Hindlimb muscle (tissue), 1 donor: ENCODE measurements at regions not wholly inside any gene's neighbourhood (a gene's known extent, or its start where the extent isn't known, plus 50 kb on each side); places are given as distances from the start of the nearest gene placed in this dataset.
"Not testable (repeated sequence)": the region's sequence is repeated elsewhere in the genome, so short reads cannot be mapped to it uniquely, and the experiment has no call there.

ENCODE experiments used
- DNase-seq: peaks from one replicate; pipeline ENCODE4 v3.0.0-alpha.2; 2013

DNA sequence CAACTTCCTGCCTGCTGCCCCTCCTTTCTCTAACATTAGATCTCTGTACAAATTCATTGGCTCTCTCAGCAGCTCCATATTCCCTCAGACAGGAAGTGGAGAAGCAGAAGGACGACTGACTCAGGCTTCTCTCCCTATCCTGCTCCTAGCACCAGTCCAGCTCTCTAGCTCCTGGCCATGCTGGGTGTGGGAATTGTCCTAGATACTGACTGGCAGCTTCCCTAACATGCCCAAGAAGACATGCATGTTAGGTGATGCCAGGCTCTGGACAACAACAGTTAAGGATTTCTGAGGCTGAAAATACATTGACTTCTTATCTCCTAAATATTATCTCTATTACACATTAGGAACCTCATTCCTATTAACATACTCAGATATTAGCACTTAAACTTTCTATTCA lies 292.9 kb downstream of the IKZF2 start:
- DNase-seq, result no peak

DNA sequence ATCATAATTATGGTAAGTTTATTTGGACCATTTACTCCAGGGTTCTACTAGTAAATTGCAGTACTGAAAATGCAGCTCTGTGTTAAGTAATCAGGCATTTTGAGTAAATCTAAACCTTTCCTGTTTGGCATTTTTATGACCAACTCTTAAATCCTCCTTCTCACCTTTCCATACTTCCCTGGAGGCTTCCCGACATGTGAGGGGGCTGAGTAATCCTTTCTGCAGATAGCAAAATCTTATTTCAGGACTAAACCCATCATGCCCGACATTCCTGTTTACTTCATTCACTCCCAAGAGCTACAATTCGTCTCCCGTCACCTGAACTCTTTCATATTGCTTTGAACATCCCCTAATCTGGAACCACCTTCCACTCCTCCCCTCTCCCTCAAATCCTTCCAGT lies 296.6 kb downstream of the IKZF2 start:
- DNase-seq, result no peak

DNA sequence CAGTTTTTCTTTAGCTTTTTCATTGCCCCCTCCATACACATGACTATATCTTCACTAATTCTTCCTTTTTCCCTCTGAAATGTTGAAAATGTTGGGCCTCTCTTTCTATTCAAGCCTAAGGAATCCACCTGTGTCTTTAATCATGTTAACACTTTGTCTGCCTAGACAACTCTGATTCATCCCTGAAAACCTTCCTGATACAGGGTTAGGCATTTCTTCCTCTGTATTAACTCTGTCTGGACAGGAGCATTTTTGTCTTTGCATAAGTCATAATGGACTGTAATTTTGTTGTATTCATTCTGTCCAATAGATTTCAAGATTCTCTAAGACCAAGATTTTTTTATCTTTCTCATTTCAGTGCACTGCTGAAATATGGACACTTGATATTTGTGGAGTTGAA lies 297.3 kb downstream of the IKZF2 start:
- DNase-seq, result no peak

DNA sequence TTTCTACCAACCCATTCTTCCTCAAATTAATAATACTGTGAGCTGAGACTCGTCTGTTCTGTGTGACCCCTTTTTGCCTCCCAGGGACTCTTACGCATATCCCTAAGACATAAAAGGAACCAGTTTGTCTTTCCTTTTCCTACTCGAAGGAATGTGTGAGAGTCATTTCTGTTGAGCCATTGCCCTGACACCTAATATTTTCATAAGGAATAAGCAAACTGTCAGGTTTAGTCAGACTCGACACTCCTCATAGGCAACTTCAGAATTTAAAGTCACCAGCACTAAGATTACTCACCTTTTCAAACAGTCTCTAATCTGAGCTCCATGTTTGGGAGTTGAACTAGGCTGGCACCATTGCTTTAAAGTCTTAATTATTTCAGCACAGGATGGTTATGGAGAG lies 305.5 kb downstream of the IKZF2 start:
- no peak for DNase-seq

DNA sequence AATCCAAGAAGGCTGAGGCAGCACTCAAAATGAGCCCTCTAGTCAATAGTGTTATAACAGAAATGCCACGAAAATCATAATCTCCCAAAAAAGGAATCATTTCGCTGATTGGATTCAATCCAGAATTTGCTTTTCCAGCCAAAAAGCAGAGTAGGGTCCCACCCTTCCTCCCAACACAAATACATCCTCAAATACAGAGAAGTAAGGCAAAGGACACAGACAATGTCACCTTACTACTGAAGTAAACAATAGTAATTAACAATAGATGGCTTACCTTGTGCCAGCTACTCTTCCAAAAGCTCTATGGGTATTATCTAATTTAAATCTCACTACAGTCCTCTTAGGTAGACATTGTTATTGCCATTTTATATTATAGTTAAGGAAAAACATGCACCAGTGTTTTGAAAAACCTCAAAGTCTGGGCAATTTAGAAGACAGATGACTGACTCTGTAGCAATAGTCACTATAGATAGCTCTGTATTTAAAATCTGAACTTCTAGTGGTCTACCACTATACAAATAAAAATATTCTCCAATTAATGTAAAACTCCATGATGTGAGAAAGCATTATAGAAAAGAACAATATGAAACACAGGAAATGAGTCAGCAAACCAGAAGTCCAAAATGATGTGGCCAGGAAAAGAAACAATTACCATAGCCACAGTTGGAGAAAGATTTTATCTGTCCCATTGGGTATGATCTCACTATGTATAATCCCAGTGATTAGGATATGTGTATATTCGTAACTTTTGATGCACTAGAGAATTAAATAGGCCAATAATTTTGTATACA lies 305.0 kb upstream of the ERBB4 start:
- DNase-seq, result no peak

DNA sequence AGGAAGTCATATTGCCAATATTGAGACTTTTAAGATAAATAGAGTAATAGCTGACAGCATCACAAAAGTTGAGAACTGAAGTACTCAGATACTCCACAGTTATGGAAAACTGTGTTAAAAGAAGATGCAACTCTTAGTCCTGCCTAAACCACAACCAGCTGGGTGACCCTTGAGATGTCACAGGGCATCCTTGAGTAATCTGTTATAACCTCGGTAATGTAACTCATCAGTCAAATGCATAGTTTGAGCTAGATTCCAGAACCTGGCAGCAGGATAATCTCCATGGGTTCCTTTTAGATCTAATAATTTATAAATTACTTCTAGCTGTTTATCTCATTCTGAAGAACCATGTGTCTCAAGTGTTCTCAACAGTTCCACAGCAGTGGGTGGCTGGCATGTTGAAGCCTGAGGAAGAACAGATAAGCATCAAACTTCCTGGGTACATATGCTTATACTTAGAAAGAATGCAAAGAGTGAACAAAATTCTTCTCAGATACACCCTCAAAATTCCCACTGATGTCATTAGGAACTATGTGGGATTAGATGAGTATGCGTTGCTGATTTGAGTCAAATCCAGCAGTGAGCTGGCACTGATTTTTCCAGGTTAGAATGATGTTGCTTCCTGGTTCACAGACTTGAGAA lies 304.1 kb upstream of the ERBB4 start:
- DNase-seq, result no peak

DNA sequence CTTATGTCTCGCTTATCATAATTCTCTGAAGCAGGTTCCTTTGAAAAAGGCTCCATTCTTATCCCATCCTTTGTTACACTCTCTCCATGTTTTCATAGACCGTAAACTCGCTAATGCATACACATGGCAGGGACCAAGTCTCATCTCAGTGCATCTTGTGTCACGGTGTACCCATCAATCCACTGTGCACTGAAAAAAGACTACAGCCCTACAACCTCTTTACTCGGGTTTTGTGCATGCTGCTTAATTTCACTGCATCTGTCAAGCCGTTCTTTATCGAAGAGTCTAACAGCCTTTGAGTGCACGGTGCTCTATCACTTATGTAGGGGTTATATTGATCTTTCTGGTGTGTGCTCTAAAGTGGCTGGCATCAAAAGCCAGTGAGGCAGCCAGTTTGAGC lies 302.9 kb upstream of the ERBB4 start:
- no peak for DNase-seq

DNA sequence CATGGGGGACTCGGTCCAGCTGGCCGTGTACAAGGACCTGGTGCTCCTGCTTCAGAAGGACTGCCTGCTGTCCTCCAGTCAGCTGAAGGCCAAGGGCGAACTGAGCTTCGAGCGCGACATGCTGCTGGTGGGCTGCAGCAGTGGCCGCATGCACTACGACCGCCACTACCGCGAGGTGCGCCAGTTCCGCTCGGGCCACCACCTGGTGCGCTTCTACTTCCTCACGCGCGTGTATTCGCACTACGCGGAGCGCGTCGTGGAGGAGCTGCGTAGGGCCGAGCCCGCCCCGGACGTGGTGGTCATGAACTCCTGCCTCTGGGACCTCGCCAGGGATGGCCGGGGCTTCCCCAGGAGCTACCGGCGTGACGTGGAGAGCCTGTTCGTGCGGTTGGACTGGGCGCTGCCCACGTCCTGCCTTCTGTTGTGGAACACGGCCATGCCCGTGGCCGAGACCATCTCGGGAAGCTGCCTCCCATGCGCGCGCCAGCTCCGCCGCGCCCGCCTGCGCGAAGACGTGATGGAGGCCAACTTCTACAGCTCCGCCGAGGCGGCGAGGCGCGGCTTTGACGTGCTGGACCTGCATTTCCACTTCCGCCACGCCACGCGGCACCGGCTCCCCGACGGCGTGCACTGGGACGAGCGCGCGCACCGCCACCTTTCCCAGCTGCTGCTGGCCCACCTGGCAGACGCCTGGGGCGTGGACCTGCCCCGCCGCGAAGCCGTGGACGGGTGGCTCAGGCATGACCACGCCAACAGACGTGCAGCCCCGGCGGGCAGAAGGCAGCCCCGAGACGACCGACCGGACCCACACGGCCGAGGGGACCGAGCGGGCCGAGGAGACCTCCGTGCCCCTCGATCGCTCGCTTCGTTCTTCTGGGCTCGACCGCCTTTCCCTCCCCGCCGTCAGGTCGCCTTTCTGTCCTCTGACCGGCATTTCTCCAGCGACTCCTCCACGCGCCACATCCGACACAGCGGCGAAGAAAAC lies 293.9 kb upstream of the ERBB4 start:
- DNase-seq, result no peak

DNA sequence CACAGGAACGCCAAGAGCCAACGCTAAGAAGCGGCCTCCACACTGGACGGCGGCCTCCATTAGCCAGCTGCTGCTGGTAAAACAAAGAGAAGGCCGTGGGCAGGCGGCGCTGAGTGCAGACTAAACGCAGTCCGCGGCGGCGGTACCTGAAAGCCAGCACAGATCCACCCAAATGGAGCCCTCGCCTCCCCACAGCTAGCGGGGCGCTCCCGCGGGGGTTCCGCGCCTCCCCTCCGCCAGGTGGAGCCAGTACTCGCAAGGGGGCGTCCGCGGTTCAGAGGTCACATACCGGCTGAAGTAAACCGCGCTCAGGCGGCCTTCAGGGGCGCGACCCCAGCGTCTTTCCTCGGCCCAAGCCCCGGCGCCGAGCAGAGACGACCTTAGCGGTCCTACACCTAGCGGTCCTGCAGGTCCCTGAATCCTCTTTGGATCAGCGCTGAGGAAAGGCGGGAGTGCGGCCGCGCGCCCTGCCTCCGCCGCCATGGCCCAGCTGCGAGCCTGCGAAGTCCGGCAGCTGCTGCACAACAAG lies 293.1 kb upstream of the ERBB4 start:
- DNase-seq, result no peak

DNA sequence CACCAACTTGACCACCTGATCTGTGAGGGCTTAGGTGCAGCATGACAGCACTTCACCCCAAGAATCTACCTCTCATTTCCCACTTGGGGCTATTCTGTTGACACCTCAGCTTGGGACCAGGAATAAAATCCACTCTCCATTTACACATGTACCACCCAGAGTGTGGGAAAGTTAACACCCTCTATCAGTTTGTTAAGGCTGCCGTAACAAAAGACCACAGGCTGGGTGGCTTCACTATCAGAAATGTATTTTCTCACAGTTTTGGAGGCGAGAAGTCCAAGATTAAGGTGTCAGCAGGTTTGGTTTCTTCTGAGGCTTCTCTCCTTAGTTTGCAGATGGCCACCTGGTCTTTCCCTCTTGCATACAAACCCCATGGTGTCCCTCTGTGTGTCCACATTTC lies 277.7 kb upstream of the ERBB4 start:
- DNase-seq, result no peak

DNA sequence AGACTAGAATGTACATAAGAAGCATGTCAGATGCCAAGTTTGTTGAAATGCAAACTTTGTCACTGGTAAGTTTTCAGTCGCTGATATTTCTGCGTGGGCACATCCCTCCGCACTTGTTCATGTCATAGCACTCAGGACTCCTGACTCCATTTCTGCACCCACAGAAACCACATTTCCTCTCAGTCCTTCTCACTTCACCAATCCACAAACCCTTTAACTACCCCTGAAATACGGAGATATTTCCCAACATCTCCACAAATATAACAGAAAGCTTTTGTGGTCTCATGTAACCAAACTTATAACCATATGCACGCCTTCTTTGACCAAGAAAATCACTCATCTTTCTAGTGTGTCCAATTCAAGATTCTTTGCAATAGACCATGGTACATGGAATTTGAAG lies 276.9 kb upstream of the ERBB4 start:
- no peak for DNase-seq

DNA sequence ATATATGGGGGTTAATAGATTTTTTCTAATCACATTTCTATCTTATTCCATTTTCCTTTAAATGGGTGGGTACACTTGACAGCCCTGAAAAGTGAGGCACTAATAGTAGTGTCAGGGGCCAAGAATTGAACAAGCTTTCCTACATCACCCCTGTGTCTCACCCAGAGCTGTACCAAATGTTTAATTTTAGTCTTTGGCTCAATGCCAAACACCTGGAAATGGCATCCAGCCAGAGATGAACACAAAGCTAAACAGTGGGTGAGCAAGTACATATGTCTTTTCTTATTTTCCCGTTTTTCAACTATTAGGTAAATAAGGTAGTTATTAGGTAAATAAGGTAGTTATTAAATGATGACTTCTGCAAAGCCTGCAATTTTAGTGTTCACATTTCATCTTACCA lies 276.3 kb upstream of the ERBB4 start:
- DNase-seq, result no peak

DNA sequence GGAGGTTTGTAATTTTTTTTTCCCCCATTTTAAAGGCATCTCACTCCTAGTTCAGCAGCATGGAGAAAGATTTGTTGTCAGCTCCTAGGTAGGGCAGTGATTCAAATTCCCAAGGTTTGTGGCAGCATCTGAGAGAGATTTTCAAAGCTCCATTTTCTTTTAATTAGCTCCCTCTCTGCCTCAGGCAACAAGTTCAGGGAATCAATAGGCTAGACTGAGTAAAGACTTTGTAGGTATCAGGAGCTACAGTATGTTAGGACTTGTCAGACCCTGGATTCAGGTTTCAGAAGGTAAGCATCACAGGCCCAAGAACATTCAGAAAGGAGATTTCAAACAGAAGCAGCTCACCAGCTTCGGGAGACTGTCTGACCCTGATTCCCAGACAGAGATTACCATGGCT lies 273.3 kb upstream of the ERBB4 start:
- no peak for DNase-seq

DNA sequence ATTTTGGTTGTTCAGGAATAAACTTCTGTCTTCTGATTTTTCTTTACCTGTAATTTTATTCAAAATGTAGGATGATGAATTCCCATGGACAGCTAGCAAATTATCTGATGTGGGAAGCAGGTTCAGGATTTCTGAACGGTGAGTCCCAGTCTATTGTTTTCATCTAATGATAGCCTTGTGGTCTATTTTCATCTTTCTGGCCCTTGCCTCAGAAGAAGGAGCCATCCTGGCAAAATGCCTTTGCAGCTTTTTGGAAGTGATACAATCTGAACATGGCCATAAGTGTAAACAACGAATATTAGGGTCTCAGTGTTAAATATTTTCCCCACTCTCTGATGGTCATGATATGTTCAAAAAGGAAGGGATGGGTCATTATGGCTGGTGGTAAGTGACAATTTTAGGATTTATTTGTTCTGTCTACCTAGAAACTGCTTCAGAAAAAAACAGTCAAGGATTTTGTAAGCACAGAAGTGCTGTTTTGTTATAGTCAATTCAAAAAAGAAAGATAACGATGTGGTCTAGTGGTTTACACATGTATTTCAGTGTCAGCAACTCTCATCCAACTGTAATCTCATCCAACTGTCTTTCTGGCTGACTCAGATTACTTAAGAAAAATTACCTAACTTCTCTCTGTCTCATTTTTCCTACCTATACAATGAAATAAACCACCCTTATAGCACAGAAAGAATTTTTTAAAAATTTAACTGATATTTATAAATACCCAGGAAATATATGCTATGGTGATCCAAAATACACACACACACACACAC lies 272.6 kb upstream of the ERBB4 start:
- DNase-seq, result no peak

DNA sequence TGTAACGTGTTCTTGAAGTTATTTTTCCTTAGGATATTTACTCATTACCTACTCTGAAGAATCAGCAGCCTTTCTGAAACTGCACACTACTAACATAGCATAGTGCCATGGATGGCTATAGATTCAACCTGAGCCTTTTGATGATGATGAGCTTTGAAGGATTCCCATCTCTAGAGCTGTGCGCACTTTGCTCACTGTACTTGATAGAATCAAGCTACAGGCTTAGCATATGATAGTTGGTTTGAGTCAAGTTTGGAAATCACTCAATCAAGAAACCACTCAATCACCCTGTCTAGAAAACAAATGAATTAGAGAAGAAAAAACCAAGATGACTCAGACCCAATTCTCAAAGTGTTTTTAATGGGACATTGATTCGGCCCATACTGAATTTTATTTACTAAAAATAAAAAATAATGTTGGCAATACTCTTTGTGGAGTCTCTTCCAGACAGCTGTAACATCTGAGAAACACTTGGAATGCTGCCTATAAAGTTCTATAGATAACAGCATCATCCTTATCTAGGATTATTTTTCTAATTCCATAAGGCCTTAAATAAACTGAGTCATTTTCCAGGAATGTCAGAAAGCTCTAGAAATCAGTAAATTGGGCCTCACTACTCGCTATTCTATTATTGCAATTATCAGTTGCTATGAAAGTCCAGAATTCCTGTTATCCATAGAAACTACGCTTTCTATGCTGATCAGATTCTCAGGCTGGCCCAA lies 259.0 kb upstream of the ERBB4 start:
- DNase-seq, result no peak

DNA sequence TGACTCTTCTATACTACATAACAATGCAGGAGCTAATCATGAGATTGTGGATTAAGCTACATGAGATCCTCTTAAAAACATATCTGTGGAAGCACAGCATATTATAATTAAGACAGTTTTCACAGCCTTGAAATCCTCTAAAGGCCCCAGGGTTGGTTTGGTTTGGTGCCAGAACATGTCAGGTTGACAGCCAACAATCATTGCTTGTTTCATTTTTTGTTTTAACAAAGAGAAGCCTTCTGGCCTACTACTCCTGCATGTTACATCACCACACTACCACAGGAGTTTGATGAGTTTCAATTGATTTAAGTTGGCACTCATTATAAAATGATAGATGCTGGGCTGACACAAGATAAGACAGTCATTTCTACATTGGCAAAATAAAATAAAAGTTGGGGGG lies 255.9 kb upstream of the ERBB4 start:
- DNase-seq, result no peak

DNA sequence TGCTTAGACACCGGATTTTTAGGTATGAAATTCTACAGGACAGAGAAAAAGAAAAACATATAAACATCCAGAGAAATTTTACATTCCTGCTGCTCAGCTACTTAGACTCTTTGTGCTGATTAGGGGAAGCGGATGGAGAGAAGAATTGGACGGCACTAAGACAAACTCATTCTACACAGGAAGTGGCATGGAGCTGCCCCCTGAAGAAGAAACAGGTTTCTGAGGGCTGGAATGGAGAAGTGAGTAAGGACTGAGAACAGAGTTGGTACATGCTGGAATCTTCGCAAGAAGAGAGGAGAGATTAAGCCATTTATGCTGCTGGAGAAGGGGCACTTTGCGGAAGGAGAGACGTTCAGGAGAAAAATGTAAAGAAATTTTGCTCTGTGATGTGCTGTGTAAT lies 253.0 kb upstream of the ERBB4 start:
- DNase-seq, result no peak

DNA sequence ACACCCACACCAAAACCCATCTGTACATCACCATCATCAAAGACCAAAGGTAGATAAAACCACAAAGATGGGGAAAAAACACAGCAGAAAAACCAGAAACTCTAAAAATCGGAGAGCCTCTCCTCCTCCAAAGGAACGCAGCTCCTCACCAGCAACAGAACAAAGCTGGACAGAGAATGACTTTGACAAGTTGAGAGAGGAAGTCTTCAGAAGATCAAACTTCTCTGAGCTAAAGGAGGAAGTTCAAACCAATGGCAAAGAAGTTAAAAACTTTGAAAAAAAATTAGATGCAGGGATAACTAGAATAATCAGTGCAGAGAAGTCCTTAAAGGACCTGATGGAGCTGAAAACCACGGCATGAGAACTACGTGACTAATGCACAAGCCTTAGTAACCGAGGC lies 247.5 kb upstream of the ERBB4 start:
- not testable (repeated sequence) for DNase-seq

DNA sequence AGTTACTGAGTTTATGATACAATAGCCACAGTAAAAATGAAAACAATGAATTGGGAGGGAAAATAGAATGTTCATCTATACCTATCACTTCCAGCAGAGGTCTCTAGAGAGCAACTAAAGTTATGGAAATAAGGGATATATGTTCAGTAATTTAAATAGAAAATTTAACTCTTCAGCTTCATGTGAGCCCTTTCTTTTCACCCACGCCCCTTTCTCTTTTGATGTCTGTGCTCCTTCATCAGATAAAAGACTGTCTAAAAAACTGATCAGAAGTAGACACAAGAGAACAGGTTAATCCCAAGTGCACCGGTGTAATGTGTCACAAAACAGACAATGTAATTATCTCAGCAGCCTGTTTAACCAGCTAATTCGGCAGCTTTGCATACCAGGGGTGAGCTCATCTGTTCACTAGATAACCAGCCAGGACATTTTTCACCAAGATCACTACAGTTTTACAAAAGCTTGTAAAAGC lies 238.5 kb upstream of the ERBB4 start:
- DNase-seq, result peak; percentile 11

DNA sequence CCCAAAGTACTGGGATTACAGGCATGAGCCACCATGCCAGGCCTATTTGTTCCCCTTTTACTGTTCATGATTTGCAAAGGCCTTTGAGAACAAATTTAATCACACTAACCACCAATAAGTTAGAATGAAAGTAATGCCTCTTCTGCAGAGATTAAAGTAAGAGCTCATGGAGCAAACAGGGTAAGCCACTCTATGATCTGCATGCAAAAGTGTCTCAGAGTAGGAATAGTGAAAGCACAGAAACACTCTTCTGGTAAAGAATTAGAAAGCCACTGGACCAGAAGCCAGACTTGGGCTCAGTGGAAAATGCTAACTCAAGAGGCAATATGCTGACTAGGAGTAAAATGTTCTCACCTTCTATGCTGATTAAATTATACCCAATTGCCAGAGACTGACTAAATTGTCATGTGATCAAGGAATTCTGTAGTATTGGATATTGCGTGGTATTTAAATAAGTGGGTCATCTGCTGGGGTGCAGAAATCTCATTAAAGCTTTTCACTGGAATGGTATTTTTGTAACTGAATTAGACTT lies 235.3 kb upstream of the ERBB4 start:
- DNase-seq, result no peak

DNA sequence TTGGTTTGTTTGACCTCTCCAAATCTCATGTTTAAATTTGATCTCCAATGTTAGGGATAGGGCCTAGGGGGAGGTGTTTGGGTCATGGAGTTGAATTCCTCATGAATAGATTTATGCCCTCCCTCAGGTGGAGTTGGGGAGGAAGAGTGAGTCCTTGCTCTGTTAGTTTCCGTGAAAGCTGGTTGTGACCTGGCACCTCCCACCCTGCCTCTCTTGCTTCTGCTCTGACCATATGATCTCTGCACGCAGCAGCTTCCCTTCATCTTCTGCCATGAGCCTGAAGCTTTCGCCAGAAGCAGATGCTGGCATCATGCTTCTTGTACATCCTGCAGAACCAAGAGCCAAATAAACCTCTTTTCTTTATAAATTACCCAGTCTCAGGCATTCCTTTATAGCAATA lies 231.6 kb upstream of the ERBB4 start:
- DNase-seq, result no peak
